SJSA1 (cell line): ENCODE measurements at regions not wholly inside any gene's neighbourhood (a gene's known extent, or its start where the extent isn't known, plus 50 kb on each side); places are given as distances from the start of the nearest gene placed in this dataset.

Source experiments
- DNase-seq, 2 experiments: peaks; one replicate each; pipeline ENCODE4 v3.0.0-alpha.2; 2015 to 2020; ENCODE audit warnings: low spot score in 2 of 2, low read depth in 1 of 2
- H3K27ac ChIP-seq: fragments of 250-450 bp; sonication (Bioruptor Pico); 2 replicates; pipeline ENCODE4 v1.5.1; 2020; ENCODE audit warnings: mild to moderate bottlenecking, moderate library complexity
- H3K27me3 ChIP-seq: fragments of 250-450 bp; sonication (Bioruptor Pico); replicated peaks from 2 replicates; pipeline ENCODE4 v1.5.1; 2020; ENCODE audit warnings: mild to moderate bottlenecking, moderate library complexity
- H3K36me3 ChIP-seq: fragments of 250-450 bp; sonication (Bioruptor Pico); 2 replicates; pipeline ENCODE4 v1.5.1; 2020; ENCODE audit warnings: mild to moderate bottlenecking
- H3K4me1 ChIP-seq: fragments of 250-450 bp; sonication (Bioruptor Pico); replicated peaks from 2 replicates; pipeline ENCODE4 v1.6.1; 2021; ENCODE audit warnings: mild to moderate bottlenecking
- H3K4me3 ChIP-seq: fragments of 250-450 bp; sonication (Bioruptor Pico); 2 replicates; pipeline ENCODE4 v1.5.1; 2020; ENCODE audit warnings: mild to moderate bottlenecking
- H3K9me3 ChIP-seq: fragments of 250-450 bp; sonication (Bioruptor Pico); replicated peaks from 2 replicates; pipeline ENCODE4 v1.5.1; 2020; ENCODE audit warnings: mild to moderate bottlenecking

DNA sequence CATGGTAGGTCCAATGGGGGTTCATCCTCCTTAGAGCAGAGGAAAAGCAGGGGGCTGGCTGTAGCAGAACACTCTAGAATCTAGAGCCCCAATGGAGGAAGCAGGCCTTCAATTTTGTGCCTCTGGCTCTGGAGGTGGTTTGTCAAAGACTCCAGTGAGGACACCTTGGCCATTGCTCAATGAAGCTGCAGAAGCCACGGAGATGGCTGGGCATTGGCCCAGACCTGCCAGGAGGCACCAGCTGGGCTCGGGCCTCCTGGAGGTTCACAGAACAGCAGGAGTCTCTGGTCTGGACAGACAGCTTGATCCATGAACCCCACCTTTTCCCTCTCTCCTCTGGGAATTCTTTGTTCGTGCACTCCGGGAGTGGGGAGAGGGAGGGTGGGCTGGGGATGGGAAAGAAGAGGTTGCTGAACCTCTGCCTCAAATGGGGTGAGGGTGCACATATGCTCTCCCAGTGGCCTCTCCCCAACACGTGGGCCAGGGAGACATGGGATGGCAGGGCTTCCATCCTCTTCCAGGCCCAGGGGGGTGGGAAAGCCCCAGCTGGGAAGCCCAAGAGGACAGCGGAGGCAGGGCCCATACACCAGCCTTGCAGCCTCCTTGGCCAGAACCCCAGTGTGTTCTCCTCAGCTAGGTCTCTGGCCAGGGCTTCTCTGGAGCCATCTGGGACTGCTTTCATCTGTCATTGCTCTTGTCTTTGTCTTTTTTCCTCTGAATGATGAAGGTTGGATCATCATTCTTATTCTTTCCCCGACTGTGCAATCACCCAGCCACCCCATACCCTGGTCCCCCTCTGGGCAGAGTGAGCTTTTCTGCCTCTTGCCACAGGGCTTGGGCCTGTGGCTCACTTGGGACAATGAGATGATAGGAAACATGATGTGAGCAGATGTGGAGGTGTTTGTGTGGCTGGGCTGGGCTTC is 1019.4 kb downstream of the BRD1 start:
- H3K4me1 ChIP-seq: no peaks in the 10 kb centered on the region
- H3K27ac ChIP-seq: no peak overlapping the region
- no peaks in the 10 kb centered on the region for H3K27me3 ChIP-seq
- DNase-seq: no peak
- no peak overlapping the region for H3K4me3 ChIP-seq
- H3K9me3 ChIP-seq: no peaks in the 10 kb centered on the region
- no peaks in the 10 kb centered on the region for H3K36me3 ChIP-seq

DNA sequence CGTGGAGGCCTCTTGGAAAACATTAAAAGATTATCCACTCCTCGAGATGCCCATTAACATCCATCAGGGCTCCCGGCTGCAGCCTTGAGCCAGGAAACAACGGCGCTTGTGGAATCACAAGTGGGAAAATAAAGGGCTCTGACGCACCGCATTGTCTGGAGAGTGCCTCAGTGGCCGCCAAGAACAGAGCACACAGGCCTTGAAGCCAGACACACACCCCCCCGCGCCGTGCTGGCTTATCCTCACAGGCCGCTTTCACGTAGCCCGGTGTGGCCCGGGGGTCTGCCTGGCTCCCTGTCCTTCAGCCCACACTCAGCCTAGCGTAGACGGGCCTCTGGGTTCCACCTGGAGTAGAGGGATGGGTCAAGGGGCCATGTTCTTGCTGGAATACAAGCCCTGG is 1020.5 kb downstream of the BRD1 start:
- Histone ChIP-seq H3K4me1 (no peaks in the 10 kb centered on the region), H3K27ac (no peak overlapping the region), H3K4me3 (no peak overlapping the region), H3K36me3 (no peaks in the 10 kb centered on the region), H3K27me3 (no peaks in the 10 kb centered on the region), H3K9me3 (0 out of 2 replicates have a peak, but pooled peaks cover 3% of the 10 kb centered on the region)
- DNase-seq: no peak

DNA sequence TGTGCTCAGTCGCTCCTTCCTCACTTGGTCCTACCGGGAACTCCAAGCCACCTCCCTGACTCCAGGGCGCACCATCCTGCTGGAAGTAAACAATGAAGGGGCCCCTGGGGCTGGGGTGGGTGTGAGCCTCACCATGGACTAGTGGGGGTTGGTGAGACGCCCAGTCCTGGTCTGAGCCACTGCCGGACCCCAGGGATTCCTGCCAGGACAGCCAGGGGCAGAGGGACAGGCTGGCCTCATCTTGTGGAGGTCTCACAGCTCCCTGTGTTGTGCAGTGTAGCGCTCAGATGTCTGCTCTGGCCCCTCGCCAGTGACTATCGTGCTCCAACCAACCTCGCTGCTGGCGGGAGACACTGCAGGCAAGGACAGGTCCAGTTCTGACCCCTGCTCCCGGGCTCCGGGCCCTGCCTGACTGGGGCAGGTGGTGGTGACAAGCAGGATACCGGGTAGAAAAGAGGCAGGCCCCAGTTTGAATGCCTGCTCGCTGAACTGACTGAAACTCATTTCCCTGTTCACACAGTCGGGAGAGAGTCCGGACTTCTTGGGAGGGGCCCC is 1021.4 kb downstream of the BRD1 start:
- Histone ChIP-seq H3K9me3 (0 out of 2 replicates have a peak, but pooled peaks cover 3% of the 10 kb centered on the region), H3K4me3 (no peak overlapping the region), H3K36me3 (no peaks in the 10 kb centered on the region)

DNA sequence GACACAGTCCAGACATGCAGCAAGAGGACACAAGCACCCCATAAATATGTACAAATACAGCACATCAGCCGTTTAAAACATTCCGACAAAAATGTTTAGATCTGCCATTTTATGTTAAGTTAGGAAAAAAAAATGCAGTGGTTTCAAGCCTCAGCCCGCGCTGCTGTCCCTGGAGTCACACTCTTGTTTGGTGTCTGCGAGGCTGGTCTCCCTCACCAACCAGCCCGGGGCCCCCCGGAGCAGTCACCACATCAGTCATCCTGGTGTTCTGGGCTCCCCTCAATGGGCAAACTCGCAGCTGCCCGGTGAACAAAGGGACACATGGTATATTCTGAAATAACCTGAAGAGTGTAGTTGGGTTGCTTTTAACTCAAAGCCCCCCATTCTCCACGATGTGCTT is 1022.2 kb downstream of the BRD1 start:
- Histone ChIP-seq H3K36me3 (no peaks in the 10 kb centered on the region), H3K27me3 (no peaks in the 10 kb centered on the region), H3K4me1 (no peaks in the 10 kb centered on the region), H3K27ac (no peak overlapping the region), H3K4me3 (no peak overlapping the region), H3K9me3 (0 out of 2 replicates have a peak, but pooled peaks cover 3% of the 10 kb centered on the region)
- DNase-seq: no peak

More for the DNA sequence above, 1021.4 kb downstream of the BRD1 start:
- Histone ChIP-seq H3K27me3 (no peaks in the 10 kb centered on the region), H3K4me1 (no peaks in the 10 kb centered on the region), H3K27ac (no peak overlapping the region)
- no peak for DNase-seq

DNA sequence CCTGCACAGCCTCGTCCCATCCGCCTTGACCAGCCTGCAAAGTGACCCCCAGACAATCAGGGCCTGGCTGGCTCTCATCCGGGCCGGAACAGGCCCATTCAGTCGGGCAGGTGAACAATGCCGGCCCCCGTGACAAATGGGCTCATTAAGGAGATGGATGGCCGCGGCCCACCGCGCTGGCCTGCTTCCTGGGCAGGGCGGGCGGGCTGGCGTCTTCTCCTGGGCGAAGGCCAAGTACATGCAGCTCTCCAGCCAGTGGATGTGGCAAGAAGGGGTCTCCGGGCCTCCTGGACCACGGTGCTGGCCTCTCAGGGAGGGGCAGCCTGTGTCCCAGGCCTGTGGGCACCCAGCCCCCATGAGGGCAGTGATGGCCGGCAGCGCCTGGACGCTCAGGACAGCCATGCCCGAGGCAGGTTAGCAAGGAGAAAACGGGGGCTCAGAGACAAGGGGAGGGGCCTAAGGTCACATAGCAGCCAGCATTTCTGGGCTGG is 1022.8 kb downstream of the BRD1 start:
- Histone ChIP-seq H3K27me3 (no peaks in the 10 kb centered on the region), H3K36me3 (no peaks in the 10 kb centered on the region), H3K27ac (no peak overlapping the region), H3K9me3 (0 out of 2 replicates have a peak, but pooled peaks cover 3% of the 10 kb centered on the region), H3K4me3 (no peak overlapping the region), H3K4me1 (no peaks in the 10 kb centered on the region)
- no peak for DNase-seq

DNA sequence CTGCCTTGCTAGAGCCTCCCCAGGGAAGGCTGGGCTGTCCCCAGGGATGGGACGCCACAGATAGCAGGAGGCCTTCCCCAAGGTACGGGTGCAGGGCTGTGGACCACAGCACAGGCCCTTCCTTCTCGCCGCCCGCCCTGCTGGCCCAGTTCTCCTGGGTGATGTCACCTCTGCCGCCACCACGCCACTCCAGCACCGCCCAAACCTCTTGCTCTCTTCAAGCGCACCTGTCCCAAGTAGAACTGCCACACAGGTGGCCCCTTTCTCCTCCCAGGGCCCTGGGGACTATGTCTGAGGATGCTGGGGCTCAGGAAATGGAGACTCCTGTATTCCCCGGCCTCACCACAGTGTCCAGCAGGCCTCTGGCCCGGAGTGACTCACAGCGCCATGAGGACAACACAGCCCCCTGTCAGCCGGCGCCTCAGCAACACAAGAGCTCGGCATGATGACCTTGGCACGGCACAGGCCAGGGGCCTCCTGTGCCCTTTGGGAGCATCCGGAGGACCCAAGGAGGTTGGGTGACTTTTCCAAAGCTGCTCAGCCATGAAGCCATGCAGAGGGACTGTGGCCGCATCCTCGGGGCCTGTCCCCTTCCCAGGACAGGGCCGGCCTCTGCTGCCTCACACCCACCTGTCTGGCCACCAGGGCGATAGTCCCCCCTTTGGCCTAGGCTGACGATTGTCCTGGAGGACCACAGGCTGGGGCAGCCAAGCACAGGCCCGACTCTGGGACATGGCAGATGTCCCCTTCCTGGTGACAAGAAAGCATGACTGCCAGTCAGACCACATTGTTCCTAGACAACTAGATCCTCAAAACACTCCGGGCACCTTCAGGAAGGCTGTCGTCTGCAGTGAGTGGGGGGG is 1023.5 kb downstream of the BRD1 start:
- Histone ChIP-seq H3K9me3 (peaks cover 3% of the 10 kb centered on the region; the same call in 1 of the 2 replicates), H3K27me3 (no peaks in the 10 kb centered on the region), H3K36me3 (no peaks in the 10 kb centered on the region), H3K4me3 (no peak overlapping the region), H3K4me1 (no peaks in the 10 kb centered on the region), H3K27ac (no peak overlapping the region)
- DNase-seq: no peak

DNA sequence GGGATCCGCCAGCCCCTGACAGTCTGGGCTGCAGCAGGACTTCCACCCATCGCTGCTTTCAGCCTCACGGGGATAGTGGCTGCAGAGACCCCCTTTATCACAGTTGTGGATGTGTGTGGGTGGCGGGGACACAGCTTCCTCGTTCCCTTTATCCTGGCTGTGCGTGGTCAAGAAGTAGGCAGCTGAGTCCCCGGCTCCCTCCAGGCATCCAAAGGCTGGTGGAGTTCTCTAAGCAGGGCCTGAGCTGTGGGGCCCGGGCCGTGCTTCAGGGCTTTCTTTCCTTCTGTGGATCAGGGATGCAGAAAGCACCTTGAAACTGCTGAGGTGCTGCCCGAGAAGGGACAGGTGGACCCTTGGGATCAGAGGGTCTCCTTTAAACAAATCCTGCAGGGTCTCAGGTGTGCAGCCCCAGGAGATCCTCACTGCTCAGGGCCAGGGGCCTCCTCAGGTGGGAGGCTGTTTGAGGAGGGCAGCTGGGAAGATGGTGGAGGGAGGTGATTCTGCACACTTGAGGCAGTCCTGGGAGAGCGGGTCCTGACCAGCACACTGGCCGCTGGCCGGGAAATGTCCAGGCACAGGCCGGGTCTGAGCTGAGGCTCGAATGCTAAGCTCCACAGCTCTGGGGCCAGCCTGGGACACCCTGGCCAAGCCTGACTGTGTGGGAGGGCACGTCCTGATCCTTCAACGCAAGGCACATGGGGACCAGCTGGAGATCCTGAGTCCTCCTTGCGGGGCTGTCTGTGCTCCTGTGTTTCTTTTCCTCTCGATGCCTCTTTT is 1024.3 kb downstream of the BRD1 start:
- peaks cover 8% of the 10 kb centered on the region; the same call in 1 of the 2 replicates for H3K9me3 ChIP-seq
- H3K4me3 ChIP-seq: no peak overlapping the region
- no peaks in the 10 kb centered on the region for H3K27me3 ChIP-seq
- no peaks in the 10 kb centered on the region for H3K4me1 ChIP-seq
- no peaks in the 10 kb centered on the region for H3K36me3 ChIP-seq
- DNase-seq: no peak
- no peak overlapping the region for H3K27ac ChIP-seq

DNA sequence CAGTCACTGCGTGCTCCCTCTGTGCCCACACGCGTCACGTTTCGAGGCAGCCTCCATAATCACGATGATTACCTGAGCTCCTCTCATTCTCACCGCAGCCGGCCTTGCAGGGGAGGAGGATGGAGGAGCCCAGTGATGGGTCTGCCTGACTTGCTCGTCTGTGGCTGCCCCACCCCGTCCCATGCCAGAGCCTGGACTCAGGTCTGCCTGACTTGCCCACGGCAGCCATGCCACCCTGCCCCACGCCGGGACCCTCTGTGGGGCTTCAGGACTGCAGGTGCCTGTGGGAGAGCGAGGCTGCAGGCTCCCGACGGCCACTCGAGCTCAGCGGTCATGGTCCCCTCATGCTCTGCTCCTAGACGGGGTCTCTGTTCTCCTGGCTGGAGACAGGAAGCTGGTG is 1025.1 kb downstream of the BRD1 start:
- Histone ChIP-seq H3K9me3 (peaks cover 8% of the 10 kb centered on the region; the same call in 1 of the 2 replicates), H3K4me3 (no peak overlapping the region), H3K27ac (no peak overlapping the region), H3K4me1 (no peaks in the 10 kb centered on the region), H3K36me3 (no peaks in the 10 kb centered on the region), H3K27me3 (no peaks in the 10 kb centered on the region)
- no peak for DNase-seq

DNA sequence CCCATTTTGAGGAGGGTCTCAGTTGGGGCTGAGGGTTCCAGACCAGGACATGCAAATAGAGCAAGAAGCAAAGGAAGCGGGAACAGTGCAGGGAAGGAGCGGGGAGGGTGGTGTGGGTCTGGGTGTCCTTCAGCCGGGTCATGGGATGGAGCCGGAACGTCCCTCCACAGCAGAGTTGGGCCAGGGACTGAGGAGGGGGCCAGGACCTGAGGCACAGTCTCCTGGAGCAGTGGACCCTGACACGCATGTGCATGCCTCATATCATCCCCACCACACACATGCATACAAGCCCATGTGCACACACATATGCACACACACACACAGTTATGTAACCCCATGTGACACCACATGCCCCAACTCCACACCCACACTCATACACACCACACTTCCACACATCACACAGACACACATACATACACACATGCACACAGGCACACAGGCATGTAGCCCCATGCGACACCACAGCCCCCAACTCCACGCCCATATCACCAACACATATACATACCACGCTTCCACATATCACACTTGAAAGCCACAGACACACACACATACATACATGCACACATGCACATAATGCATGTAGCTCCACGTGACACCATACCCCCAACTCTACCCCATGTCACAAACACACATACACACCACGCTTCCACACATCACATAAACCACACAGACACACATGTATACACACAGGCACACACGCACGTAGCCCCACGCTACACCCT is 1026.6 kb downstream of the BRD1 start:
- H3K36me3 ChIP-seq: no peaks in the 10 kb centered on the region
- peaks cover 8% of the 10 kb centered on the region; the same call in 1 of the 2 replicates for H3K9me3 ChIP-seq
- DNase-seq: no peak
- no peaks in the 10 kb centered on the region for H3K27me3 ChIP-seq
- no peaks in the 10 kb centered on the region for H3K4me1 ChIP-seq
- no peak overlapping the region for H3K27ac ChIP-seq
- H3K4me3 ChIP-seq: no peak overlapping the region

DNA sequence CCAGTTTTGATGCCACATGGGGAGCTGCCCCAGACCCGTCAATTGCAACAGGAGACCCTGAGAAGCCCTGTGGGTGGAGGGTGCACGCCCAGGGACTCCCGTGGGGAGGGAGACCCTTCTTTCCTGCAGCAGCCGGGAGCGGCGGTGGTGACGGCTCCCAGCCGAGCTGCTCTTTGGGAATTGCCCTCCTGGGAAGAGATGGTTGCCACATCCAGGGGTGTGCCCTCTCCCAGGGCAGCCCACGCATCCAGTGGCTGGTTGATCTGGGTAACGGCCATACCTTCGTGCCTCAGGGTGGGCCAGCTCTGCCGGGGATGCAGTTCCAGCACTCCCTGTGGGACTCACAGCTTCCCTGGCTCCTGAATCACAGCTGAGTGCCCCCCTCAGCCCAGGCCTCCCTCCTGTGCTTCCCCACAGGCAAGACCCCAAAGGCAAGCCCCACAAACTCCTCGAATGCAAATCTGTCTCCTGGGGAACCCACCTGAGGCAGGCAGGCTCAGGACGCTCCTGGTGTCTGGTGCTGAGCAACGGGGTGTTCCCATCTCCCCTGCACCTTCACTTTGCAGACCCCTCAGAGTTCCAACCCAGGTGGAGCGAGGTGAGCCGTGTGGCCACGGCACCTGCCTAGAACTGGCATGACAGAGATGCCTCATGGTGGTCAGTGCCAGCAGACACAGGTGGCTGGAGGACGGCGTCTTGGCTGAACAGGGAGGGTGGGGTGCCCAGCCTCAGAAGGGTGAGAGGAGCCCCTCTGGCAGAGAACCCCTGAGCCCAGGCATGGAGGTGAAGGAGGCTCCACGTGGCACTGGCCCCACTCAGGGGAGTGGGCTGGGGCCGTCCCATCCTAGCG is 1027.4 kb downstream of the BRD1 start:
- Histone ChIP-seq H3K4me1 (no peaks in the 10 kb centered on the region), H3K9me3 (peaks cover 8% of the 10 kb centered on the region; the same call in 1 of the 2 replicates), H3K36me3 (no peaks in the 10 kb centered on the region), H3K27me3 (no peaks in the 10 kb centered on the region), H3K4me3 (no peak overlapping the region), H3K27ac (no peak overlapping the region)
- no peak for DNase-seq

DNA sequence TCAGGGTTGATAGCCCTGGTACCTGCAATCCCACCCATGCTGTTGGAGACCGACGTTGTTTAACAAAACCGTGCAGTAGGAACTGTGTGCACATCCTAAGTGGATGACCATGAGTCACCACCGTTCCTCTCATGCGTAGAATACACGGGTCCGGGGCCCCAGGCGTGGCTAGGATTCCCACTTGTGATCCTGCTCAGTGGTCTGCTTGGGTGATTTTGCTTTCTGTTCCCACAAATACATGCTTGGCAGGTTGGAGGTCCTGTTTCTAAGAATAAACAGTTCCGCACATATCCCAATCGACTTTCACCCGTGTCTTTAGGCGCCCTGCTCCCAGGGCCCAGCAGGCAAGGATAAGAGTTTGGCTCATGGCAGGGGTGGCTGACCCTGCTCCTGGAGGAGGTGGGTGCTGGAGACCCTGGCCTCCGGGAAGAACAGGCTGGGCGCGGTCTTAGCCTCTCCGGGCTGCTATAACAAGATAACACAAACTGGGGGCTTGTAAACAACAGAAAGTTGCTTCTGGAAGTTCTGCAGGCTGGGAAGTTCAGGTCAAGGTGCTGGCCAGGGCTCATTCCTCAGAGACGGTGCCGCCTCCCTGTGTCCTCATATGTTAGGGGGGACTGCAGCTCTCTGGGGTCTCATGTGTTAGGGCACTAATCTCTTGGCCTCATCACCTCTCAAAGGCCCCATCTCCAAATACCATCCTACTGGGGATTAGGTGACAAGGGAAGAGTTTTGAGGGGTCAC is 1028.3 kb downstream of the BRD1 start:
- H3K4me1 ChIP-seq: no peaks in the 10 kb centered on the region
- H3K36me3 ChIP-seq: no peaks in the 10 kb centered on the region
- no peak overlapping the region for H3K4me3 ChIP-seq
- no peaks in the 10 kb centered on the region for H3K27me3 ChIP-seq
- DNase-seq: no peak
- no peak overlapping the region for H3K27ac ChIP-seq
- H3K9me3 ChIP-seq: peaks cover 8% of the 10 kb centered on the region; the same call in 1 of the 2 replicates
